ENCODE measurements at regions not wholly inside any gene's neighbourhood (a gene's known extent, or its start where the extent isn't known, plus 50 kb on each side); places are given as distances from the start of the nearest gene placed in this dataset.

DNA sequence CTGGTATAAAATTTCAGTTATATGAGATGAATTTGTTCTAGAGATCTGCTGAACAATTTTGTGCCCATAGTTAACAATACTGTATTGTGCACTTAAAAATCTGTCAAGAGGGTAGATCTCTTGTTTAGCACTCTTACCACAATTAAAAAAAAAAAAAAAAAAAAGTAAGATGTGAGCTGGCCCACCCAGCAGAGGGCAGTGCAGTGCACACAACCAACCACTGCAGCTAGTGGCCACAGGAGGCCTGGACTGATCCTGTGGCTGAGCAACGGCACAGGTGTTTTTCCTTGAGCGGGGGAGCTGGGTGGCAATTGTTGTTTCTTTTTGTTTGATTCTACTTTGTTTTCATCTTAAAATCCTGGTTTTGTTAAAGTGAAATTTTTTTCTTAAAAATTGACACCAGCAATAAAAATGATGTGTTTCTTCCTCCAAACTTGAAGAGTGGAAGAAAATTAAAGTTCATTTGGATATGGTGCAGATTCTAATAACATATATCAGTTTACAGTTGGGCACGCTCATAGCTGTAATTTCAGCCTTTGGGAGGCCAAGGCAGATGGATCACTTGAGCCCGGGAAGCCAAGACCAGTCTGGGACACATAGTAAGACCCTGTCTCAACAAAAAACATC is 171.1 kb upstream of the TBX20 start:
- TF ChIP-seq POLR2A (IDR thresholded peaks at IDR 0.05; ENCODE audit: low read depth, low read length) = no peak
- no peak for TF ChIP-seq TAF1 (IDR thresholded peaks at IDR 0.05; ENCODE audit: low read depth, low read length)
- TF ChIP-seq POLR2AphosphoS5 (IDR thresholded peaks at IDR 0.05; ENCODE audit: low read depth, low read length) = no peak
- no peak for TF ChIP-seq PAX5 (IDR thresholded peaks at IDR 0.05; ENCODE audit: insufficient read depth, low read length, severe bottlenecking)

Data from GM12891 (cell line).